Ovary (tissue), 7 donors: ENCODE measurements at regions not wholly inside any gene's neighbourhood (a gene's known extent, or its start where the extent isn't known, plus 50 kb on each side); places are given as distances from the start of the nearest gene placed in this dataset.

ENCODE experiments used
- DNase-seq, 5 donors: peaks; one replicate each; pipeline ENCODE4 v3.0.0-alpha.2; 2019 to 2020
- H3K27ac ChIP-seq, 2 donors: fragments of 200-600 bp; one replicate each; pipeline versions ENCODE4 v1.5.1 to v1.8.0; 2019 to 2022
- H3K27me3 ChIP-seq: fragments of 200-600 bp; one replicate; pipeline ENCODE4 v1.8.0; 2022
- H3K36me3 ChIP-seq: fragments of 200-600 bp; sonication (generic); one replicate; pipeline ENCODE4 v1.5.1; 2019
- H3K4me1 ChIP-seq: one replicate; pipeline ENCODE4 v1.8.1; 2013; ENCODE audit warnings: mild to moderate bottlenecking, moderate library complexity; ENCODE audit not compliant: insufficient read depth
- H3K4me3 ChIP-seq: fragments of 200-600 bp; sonication (generic); one replicate; pipeline ENCODE4 v1.5.1; 2017
- H3K9me3 ChIP-seq, 2 donors: fragments of 200-600 bp in 1 of 2; sonication (generic) in 1 of 2; one replicate each; pipeline versions ENCODE4 v1.5.1 to v1.8.1; 2013 to 2019; ENCODE audit warnings: mild to moderate bottlenecking in 1 of 2, moderate library complexity in 1 of 2
- EP300 ChIP-seq: sonication (generic); formaldehyde crosslinking; IDR thresholded peaks from one replicate; pipeline ENCODE4 v1.6.1; 2017; ENCODE audit warnings: antibody characterized with exemption
- POLR2A ChIP-seq: fragments of 450-650 bp; IDR thresholded peaks from one replicate; pipeline ENCODE4 v1.6.1; 2017; ENCODE audit warnings: antibody characterized with exemption, mild to moderate bottlenecking, moderate library complexity
- WGBS, 3 donors: extraction: QIAGEN DNeasy Blood & Tissue Kit in 1 of 3; methylation state at CpG; one replicate each; pipeline versions ENCODE4 v1.1.5 to v1.1.7; 2013 to 2017; 5-methylcytosine and 5-hydroxymethylcytosine counted together
- intact Hi-C, 4 donors: fragments of 100-400 bp; cut with DNase I; formaldehyde crosslinking; loops; one replicate each; pipeline versions ENCODE4 v1.11.0 to v1.15.1; 2022 to 2023
- TF ChIP-seq, protein P1 (sequence below), 3 donors: fragments of 450-650 bp in 2 of 3; fragments of 200-600 bp in 1 of 3; IDR thresholded peaks; one replicate each; pipeline versions ENCODE4 v1.5.1 to v1.8.0; 2016 to 2022; ENCODE audit warnings: antibody characterized with exemption in 3 of 3, mild to moderate bottlenecking in 1 of 3
- donor health status: DM: no; HTN: no; CAD: no; lungs with moderate emphysema.
- donor health status: DM: no; HTN: no; CAD: no.
- donor health status: Bipolar disorder and iron deficiency.
- donor health status: DM: no; HTN: no; CAD: no.
- donor health status: DM: yes; HTN: yes; CAD: no.

DNA sequence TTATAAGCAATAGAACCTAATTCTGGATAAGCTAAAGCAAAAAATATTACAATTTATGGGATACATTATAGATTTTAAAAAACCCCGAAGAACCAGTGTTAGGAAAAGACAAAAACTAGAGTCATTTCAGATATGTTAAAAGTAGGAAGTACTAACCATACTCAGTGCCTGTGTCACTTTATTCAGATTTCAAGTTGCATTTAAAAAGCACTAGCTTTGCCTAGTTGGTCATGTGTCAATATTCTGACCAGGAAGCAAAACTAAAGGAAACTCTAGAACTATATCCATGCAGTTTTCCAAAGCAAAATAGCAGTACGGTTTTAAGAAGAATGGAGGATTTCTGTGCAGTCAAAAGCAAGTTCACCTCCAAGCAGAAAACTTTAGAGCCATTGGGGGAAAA is 88.4 kb downstream of the RAP2B start:
- no peak for DNase-seq
- 68 to 81% (median 79%) methylated on average over 2 of the region's 2 CpGs for WGBS, 3 donors
- H3K4me1 ChIP-seq, result no peaks in the 10 kb centered on the region
- no peaks in the 10 kb centered on the region for H3K36me3 ChIP-seq
- H3K27ac ChIP-seq, result no peak overlapping the region
- no peak overlapping the region for H3K4me3 ChIP-seq
- TF ChIP-seq POLR2A (no peak), EP300 (no peak)
- TF ChIP-seq, protein P1, sequence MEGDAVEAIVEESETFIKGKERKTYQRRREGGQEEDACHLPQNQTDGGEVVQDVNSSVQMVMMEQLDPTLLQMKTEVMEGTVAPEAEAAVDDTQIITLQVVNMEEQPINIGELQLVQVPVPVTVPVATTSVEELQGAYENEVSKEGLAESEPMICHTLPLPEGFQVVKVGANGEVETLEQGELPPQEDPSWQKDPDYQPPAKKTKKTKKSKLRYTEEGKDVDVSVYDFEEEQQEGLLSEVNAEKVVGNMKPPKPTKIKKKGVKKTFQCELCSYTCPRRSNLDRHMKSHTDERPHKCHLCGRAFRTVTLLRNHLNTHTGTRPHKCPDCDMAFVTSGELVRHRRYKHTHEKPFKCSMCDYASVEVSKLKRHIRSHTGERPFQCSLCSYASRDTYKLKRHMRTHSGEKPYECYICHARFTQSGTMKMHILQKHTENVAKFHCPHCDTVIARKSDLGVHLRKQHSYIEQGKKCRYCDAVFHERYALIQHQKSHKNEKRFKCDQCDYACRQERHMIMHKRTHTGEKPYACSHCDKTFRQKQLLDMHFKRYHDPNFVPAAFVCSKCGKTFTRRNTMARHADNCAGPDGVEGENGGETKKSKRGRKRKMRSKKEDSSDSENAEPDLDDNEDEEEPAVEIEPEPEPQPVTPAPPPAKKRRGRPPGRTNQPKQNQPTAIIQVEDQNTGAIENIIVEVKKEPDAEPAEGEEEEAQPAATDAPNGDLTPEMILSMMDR (IDR thresholded peaks at IDR 0.05), result no peak
- H3K27me3 ChIP-seq, result no peaks in the 10 kb centered on the region
- no peaks in the 10 kb centered on the region for H3K9me3 ChIP-seq
- intact Hi-C loops, result no loop called here

DNA sequence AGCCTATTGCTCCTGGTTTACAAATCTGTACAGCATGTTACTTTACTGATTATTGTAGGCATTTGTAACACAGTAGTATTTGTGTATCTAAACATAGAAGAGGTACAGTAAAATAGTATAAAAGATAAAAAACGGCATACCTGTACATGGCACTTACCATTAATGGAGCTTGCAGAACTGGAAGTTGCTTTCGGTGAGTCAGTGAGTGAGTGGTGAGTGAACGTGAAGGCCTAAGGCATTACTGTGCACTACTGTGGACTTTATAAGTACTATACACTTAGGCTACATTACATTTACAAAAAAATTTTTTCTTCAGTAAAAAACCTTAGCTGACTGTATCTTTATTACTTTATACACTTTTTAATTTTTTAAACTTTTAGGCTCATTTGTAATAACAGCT is 90.9 kb downstream of the RAP2B start:
- H3K36me3 ChIP-seq, result no peaks in the 10 kb centered on the region
- WGBS, 3 donors, result 96 to 97% (median 97%) methylated on average over 3 of the region's 3 CpGs
- H3K27me3 ChIP-seq, result no peaks in the 10 kb centered on the region
- intact Hi-C loops, result no loop called here
- no peak overlapping the region for H3K27ac ChIP-seq
- no peaks in the 10 kb centered on the region for H3K9me3 ChIP-seq
- H3K4me1 ChIP-seq, result no peaks in the 10 kb centered on the region
- no peak for TF ChIP-seq POLR2A
- TF ChIP-seq, protein P1 (IDR thresholded peaks at IDR 0.05), result no peak
- no peak overlapping the region for H3K4me3 ChIP-seq
- DNase-seq, result no peak

DNA sequence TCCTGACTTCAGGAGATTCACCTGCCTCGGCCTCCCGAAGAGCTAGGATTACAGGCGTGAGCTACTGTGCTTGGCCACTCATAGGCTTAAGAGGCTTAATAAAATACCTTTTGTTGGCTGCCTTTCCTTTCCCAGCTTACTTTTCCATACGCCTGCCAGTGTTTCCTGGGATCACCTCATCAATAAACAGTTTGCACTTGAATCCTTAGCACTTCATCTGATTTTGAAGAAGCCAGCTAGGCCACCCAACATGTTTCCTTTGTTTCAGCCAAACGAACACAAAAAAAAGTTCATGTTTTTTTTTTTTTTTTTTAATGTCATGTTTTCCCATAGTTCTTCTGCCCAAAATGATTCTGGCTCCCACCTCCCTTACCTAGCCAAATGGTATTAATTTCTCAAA is 92.3 kb downstream of the RAP2B start:
- WGBS, 3 donors, result 86 to 93% (median 90%) methylated on average over 5 of the region's 5 CpGs
- intact Hi-C loops, result no loop called here

DNA sequence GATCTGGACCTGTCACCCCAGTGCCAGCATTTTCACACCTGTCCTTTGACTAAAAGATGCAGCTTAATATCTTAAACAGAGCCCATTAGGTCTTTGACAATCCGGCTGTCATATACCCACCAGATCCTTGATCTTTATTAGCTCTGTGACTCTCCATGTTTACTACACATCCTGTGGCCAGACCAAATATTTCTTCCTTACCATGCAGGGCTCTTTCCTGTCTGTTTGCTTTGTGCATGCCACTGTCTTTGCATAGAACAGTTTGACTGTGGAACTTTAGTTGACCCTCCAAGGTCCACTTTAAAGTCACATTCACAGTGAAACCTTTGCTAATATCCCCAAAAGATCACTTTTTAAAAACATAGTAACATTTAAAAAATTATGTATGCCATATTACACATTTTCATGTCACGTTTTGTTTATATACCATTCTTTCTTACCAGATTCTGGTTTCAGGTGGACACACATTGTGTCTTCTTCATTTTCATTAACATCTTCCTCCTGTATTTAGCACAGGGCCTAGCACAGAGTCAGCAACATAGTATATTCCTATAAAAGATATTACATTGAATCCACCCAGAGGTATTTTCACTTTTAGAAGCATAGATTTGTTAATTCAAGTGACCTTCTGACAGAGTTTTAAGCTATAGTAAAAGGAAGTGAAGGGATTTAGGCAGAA is 95.8 kb downstream of the RAP2B start:
- Histone ChIP-seq H3K9me3 (no peaks in the 10 kb centered on the region), H3K4me3 (no peak overlapping the region), H3K27ac (no peak overlapping the region), H3K36me3 (no peaks in the 10 kb centered on the region), H3K4me1 (no peaks in the 10 kb centered on the region), H3K27me3 (no peaks in the 10 kb centered on the region)
- intact Hi-C loops, result no loop called here
- WGBS, 3 donors, result 86 to 95% (median 89%) methylated on average over 2 of the region's 2 CpGs
- DNase-seq, result no peak
- no peak for TF ChIP-seq POLR2A
- TF ChIP-seq, protein P1 (IDR thresholded peaks at IDR 0.05), result no peak
- no peak for TF ChIP-seq EP300

More for the DNA sequence above, 92.3 kb downstream of the RAP2B start:
- Histone ChIP-seq H3K4me1 (no peaks in the 10 kb centered on the region), H3K9me3 (no peaks in the 10 kb centered on the region), H3K36me3 (no peaks in the 10 kb centered on the region), H3K27ac (no peak overlapping the region), H3K4me3 (no peak overlapping the region), H3K27me3 (no peaks in the 10 kb centered on the region)
- no peak for DNase-seq
- TF ChIP-seq, protein P1 (IDR thresholded peaks at IDR 0.05), result no peak
- TF ChIP-seq EP300 (no peak), POLR2A (no peak)
